WTC11 (cell line): ENCODE measurements at regions not wholly inside any gene's neighbourhood (a gene's known extent, or its start where the extent isn't known, plus 50 kb on each side); places are given as distances from the start of the nearest gene placed in this dataset.

Experiments
- ATAC-seq: fragments of 200-7000 bp; cut with Tn5 transposase; 2 replicates; pipeline ENCODE4 v1.10.0; 2021; ENCODE audit warnings: mild to moderate bottlenecking, moderate library complexity
- CTCF ChIA-PET: fragments of 300-600 bp; sonication (Branson Sonifier 250); formaldehyde crosslinking; loops from one replicate; lab custom pipeline; 2021; ENCODE audit warnings: antibody characterized with exemption; lab: Charles Lee
- POLR2A ChIA-PET: fragments of 350-600 bp; sonication (Branson Sonifier 250); formaldehyde crosslinking; loops from one replicate; lab custom pipeline; 2021; ENCODE audit warnings: antibody characterized with exemption; lab: Charles Lee
- DNase-seq: peaks from one replicate; pipeline ENCODE4 v3.0.0; 2021; ENCODE audit warnings: low spot score
- H3K27ac Mint-ChIP-seq: 2 replicates; pipeline ENCODE4 v1.8.0; 2021; ENCODE audit warnings: mixed read lengths
- H3K27me3 Mint-ChIP-seq: 2 replicates; pipeline ENCODE4 v1.8.0; 2021; ENCODE audit warnings: low read depth, mild to moderate bottlenecking, moderate library complexity, mixed read lengths
- H3K36me3 Mint-ChIP-seq: 2 replicates; pipeline ENCODE4 v1.8.0; 2021; ENCODE audit warnings: mixed read lengths
- H3K4me1 Mint-ChIP-seq: 2 replicates; pipeline ENCODE4 v1.8.0; 2022; ENCODE audit warnings: mixed read lengths
- H3K4me3 Mint-ChIP-seq: 2 replicates; pipeline ENCODE4 v1.8.0; 2021; ENCODE audit warnings: mild to moderate bottlenecking, moderate library complexity, mixed read lengths
- H3K9me3 Mint-ChIP-seq: 2 replicates; pipeline ENCODE4 v1.8.0; 2021; ENCODE audit warnings: mixed read lengths
- CREB1 ChIP-seq: sonication (generic); formaldehyde crosslinking; IDR thresholded peaks from 2 replicates; pipeline ENCODE4 v1.8.0; 2023; ENCODE audit warnings: mild to moderate bottlenecking, missing genetic modification reagents
- E2F1 ChIP-seq: sonication (generic); formaldehyde crosslinking; IDR thresholded peaks from 2 replicates; pipeline ENCODE4 v1.8.0; 2022; ENCODE audit warnings: mild to moderate bottlenecking, missing genetic modification reagents
- E2F5 ChIP-seq: sonication (generic); formaldehyde crosslinking; IDR thresholded peaks from 2 replicates; pipeline ENCODE4 v1.8.1; 2022; ENCODE audit warnings: mild to moderate bottlenecking, moderate library complexity, missing genetic modification reagents
- HMGA2 ChIP-seq: fragments of 250-450 bp; sonication (Bioruptor Pico); IDR thresholded peaks from 2 replicates; pipeline ENCODE4 v1.4.0; 2021; ENCODE audit warnings: mild to moderate bottlenecking, moderate library complexity
- JUN ChIP-seq: sonication (generic); formaldehyde crosslinking; IDR thresholded peaks from 2 replicates; pipeline ENCODE4 v1.8.0; 2023; ENCODE audit warnings: mild to moderate bottlenecking, missing genetic modification reagents
- MLX ChIP-seq: sonication (generic); formaldehyde crosslinking; IDR thresholded peaks from 2 replicates; pipeline ENCODE4 v1.8.1; 2023; ENCODE audit warnings: mild to moderate bottlenecking, missing genetic modification reagents, moderate library complexity
- NFE2L1 ChIP-seq: sonication (generic); formaldehyde crosslinking; IDR thresholded peaks from 2 replicates; pipeline ENCODE4 v1.8.1; 2023; ENCODE audit warnings: missing genetic modification reagents
- NFYB ChIP-seq: sonication (generic); formaldehyde crosslinking; conservative IDR thresholded peaks from 2 replicates; pipeline ENCODE4 v1.8.0; 2022; ENCODE audit warnings: low read depth, missing genetic modification reagents
- NR1H2 ChIP-seq: sonication (generic); formaldehyde crosslinking; IDR thresholded peaks from 2 replicates; pipeline ENCODE4 v1.9.0; 2021; ENCODE audit warnings: mild to moderate bottlenecking, moderate library complexity, missing genetic modification reagents
- OVOL2 ChIP-seq: fragments of 250-450 bp; sonication (Bioruptor Pico); IDR thresholded peaks from 2 replicates; pipeline ENCODE4 v1.9.0; 2021; ENCODE audit warnings: mild to moderate bottlenecking, borderline replicate concordance
- PRDM15 ChIP-seq: sonication (generic); formaldehyde crosslinking; IDR thresholded peaks from 2 replicates; pipeline ENCODE4 v1.8.0; 2022; ENCODE audit warnings: missing genetic modification reagents
- USF1 ChIP-seq: sonication (generic); formaldehyde crosslinking; IDR thresholded peaks from 2 replicates; pipeline ENCODE4 v1.8.0; 2022; ENCODE audit warnings: mild to moderate bottlenecking, missing genetic modification reagents
- USF2 ChIP-seq: sonication (generic); formaldehyde crosslinking; IDR thresholded peaks from 2 replicates; pipeline ENCODE4 v1.8.1; 2023; ENCODE audit warnings: mild to moderate bottlenecking, missing genetic modification reagents, moderate library complexity
- ZBTB21 ChIP-seq: sonication (generic); formaldehyde crosslinking; IDR thresholded peaks from 2 replicates; pipeline ENCODE4 v1.8.1; 2023; ENCODE audit warnings: mild to moderate bottlenecking, missing genetic modification reagents, borderline replicate concordance
- ZNF219 ChIP-seq: sonication (generic); formaldehyde crosslinking; IDR thresholded peaks from 2 replicates; pipeline ENCODE4 v1.8.0; 2023; ENCODE audit warnings: missing genetic modification reagents, mild to moderate bottlenecking, borderline replicate concordance
- ZNF281 ChIP-seq: sonication (generic); formaldehyde crosslinking; IDR thresholded peaks from 2 replicates; pipeline ENCODE4 v1.8.0; 2023; ENCODE audit warnings: mild to moderate bottlenecking, missing genetic modification reagents
- ZNF416 ChIP-seq: fragments of 250-450 bp; sonication (Bioruptor Pico); IDR thresholded peaks from 2 replicates; pipeline ENCODE4 v1.9.0; 2021; ENCODE audit warnings: mild to moderate bottlenecking, inconsistent platforms
- ZNF512 ChIP-seq: sonication (generic); formaldehyde crosslinking; IDR thresholded peaks from 2 replicates; pipeline ENCODE4 v1.8.1; 2022; ENCODE audit warnings: missing genetic modification reagents, borderline replicate concordance

- no peak for TF ChIP-seq ZNF281 (CRISPR knock-in tag)
- peak; percentile 70 for TF ChIP-seq USF2 (CRISPR knock-in tag)
- TF ChIP-seq NR1H2 (CRISPR knock-in tag) = no peak
- TF ChIP-seq NFYB (CRISPR knock-in tag) = peak; percentile 71
- no peak for TF ChIP-seq ZBTB21 (CRISPR knock-in tag)
- TF ChIP-seq ZNF512 (CRISPR knock-in tag) = no peak
- no peak for TF ChIP-seq JUN (CRISPR knock-in tag)
- no peak for TF ChIP-seq E2F5 (CRISPR knock-in tag)
- TF ChIP-seq HMGA2 (CRISPR knock-in tag) = no peak
- TF ChIP-seq MLX (CRISPR knock-in tag) = no peak
- no peak for TF ChIP-seq NFE2L1 (CRISPR knock-in tag)
- TF ChIP-seq CREB1 (CRISPR knock-in tag) = no peak
- no peak for TF ChIP-seq PRDM15 (CRISPR knock-in tag)
These were observed 57.4 kb upstream of the BAIAP2L1 start (continued) for GRCh38 chr7:98458090-98458875.

- peaks cover 18% of the 10 kb centered on the region for H3K9me3 Mint-ChIP-seq
- DNase-seq (no peak), ATAC-seq (no peak)
- no peak overlapping the region for H3K4me3 Mint-ChIP-seq
- TF ChIP-seq JUN (CRISPR knock-in tag) (no peak), ZNF416 (CRISPR knock-in tag) (no peak), E2F1 (CRISPR knock-in tag) (no peak), ZNF219 (CRISPR knock-in tag) (no peak), OVOL2 (CRISPR knock-in tag) (no peak), USF1 (no peak)
- H3K27ac Mint-ChIP-seq = no peak overlapping the region
- H3K36me3 Mint-ChIP-seq = peaks cover 10% of the 10 kb centered on the region
- peaks cover 3% of the 10 kb centered on the region for H3K4me1 Mint-ChIP-seq
- ChIA-PET POLR2A (no interaction called here), CTCF (interaction anchor here (1.1 kb wide), 1 partner anchor 375 kb away, joined by 3 read pairs; no protein-coding TSS in a partner anchor)
- peaks cover 6% of the 10 kb centered on the region for H3K27me3 Mint-ChIP-seq
These were observed 56.0 kb upstream of the BAIAP2L1 start for GRCh38 chr7:98456866-98457265.
